Skeletal muscle tissue (tissue), 3 donors: ENCODE measurements at regions not wholly inside any gene's neighbourhood (a gene's known extent, or its start where the extent isn't known, plus 50 kb on each side); places are given as distances from the start of the nearest gene placed in this dataset.

ENCODE experiments used
- H3K27ac ChIP-seq: one replicate; pipeline ENCODE4 v1.7.0; 2013; ENCODE audit warnings: mild to moderate bottlenecking, low read depth, low read length, inconsistent platforms
- H3K27me3 ChIP-seq, 3 donors: one replicate each; pipeline ENCODE4 v1.7.0; 2013; ENCODE audit warnings: low read length in 3 of 3; ENCODE audit not compliant: control insufficient read depth in 3 of 3, insufficient read depth in 3 of 3
- H3K36me3 ChIP-seq, 3 donors: one replicate each; pipeline ENCODE4 v1.7.0; 2013; ENCODE audit warnings: low read length in 3 of 3; ENCODE audit not compliant: control insufficient read depth in 3 of 3, insufficient read depth in 3 of 3
- H3K4me1 ChIP-seq, 3 donors: one replicate each; pipeline ENCODE4 v1.7.0; 2013; ENCODE audit warnings: low read length in 3 of 3, mild to moderate bottlenecking in 3 of 3; ENCODE audit not compliant: control insufficient read depth in 3 of 3, insufficient read depth in 3 of 3
- H3K4me3 ChIP-seq, 3 donors: one replicate each; pipeline ENCODE4 v1.7.0; 2013; ENCODE audit warnings: low read length in 3 of 3
- H3K9ac ChIP-seq, 3 donors: one replicate each; pipeline ENCODE4 v1.7.0; 2013; ENCODE audit warnings: low read length in 3 of 3, mild to moderate bottlenecking in 3 of 3, moderate library complexity in 2 of 3, low read depth in 1 of 3
- H3K9me3 ChIP-seq, 3 donors: one replicate each; pipeline ENCODE4 v1.7.0; 2013; ENCODE audit warnings: low read length in 3 of 3; ENCODE audit not compliant: control insufficient read depth in 3 of 3
- donor health status: Osteomylitis.

GRCh38 chr16:35752773-35753558 is 2293.6 kb downstream of the TP53TG3F start:
- no peaks in the 10 kb centered on the region for H3K4me1 ChIP-seq

DNA sequence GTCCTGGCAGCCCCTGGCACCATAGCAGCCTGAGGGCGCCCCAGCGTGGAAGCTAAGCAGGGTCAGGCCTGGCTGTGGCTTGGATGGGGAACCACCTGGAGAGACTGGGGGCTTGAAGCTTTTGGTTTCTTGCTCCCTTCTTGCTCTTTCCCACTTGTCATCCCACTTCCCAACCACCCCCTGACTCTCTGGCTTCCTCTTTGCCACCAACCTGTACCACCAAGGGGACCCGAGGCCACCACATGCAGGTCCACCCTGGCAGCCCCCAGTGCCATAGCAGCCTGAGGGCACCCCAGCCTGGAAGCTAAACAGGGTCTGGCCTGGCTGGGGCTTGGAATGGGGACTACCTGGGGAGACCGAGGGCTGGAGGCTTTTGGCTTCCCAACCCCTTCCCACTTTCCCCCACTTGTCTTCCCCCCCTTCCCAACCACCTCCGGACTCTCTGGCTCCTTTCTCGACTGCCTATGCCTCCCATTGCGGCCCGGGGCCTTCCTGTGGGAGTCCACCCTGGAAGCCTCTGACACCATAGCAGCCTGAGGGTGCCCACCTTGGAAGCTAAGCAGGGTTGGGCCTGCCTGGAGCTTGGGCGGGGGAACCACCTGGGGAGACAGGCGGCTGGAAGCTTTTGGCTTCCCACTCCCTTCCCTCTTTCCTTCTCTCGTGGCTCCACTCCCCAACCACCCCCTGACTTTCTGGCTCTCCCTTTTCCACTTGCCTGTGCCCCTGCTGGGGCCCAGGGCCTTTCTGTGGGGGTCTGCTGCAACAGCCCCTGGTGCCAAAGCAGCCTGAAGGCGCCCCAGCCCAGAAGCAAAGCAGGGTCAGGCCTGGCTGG is 2294.4 kb downstream of the TP53TG3F start:
- no peaks in the 10 kb centered on the region for H3K36me3 ChIP-seq
- H3K27ac ChIP-seq, result no peak overlapping the region
- H3K4me3 ChIP-seq, result no peak overlapping the region
- H3K9me3 ChIP-seq, result no peaks in the 10 kb centered on the region
- H3K4me1 ChIP-seq, result no peaks in the 10 kb centered on the region
- no peaks in the 10 kb centered on the region for H3K27me3 ChIP-seq
- H3K9ac ChIP-seq, result no peak overlapping the region

More at GRCh38 chr16:35752773-35753558, 2293.6 kb downstream of the TP53TG3F start:
- H3K27me3 ChIP-seq, result no peaks in the 10 kb centered on the region
- H3K9me3 ChIP-seq, result no peaks in the 10 kb centered on the region
- no peak overlapping the region for H3K27ac ChIP-seq
- H3K36me3 ChIP-seq, result no peaks in the 10 kb centered on the region
- no peak overlapping the region for H3K9ac ChIP-seq
- no peak overlapping the region for H3K4me3 ChIP-seq

DNA sequence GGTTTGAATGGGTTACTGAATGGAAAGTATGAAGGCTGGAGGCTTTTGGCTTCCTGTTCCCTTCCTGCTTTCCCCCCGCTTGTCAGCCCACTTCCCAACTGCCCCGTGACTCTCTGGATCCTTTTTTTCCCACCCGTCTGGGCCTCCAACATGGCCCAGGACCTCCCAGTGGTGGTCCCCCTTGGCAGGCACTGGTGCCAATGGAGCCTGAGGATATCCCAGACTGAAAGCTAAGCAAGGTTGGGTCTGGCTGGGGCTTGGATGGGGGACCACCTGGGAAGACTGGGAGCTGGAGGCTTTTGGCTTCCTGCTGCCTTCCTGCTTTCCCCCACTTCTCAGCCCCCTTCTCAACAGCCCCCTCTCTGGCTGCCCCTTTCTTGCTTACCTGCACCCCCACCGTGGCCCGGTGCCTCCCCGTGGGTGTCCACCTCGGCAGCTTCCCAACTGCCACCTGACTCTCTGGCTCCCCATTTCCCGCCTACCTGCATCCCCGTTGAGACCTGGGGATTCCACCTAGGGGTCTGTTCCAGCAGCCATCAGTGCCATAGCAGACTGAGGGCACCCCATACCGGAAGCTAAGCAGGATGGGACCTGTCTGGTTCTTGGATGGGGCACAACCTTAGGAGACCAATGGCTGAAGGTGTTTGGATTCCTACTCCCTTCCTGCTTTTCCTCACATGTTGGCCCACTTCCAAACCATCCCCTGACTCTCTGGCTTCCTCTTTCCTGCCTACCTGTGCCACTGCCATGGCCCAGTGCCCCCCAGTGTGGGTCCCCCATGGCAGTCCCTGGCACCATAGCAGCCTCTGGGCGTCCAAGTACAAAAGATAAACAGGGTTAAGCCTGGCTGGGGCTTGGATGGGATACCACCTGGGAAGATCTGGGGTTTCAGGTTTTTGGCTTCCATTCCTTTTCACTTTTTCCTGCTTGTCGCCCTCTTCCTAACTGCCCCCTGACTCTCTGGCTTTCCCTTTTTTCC is 2295.3 kb downstream of the TP53TG3F start:
- H3K4me3 ChIP-seq, result no peak overlapping the region
- no peaks in the 10 kb centered on the region for H3K36me3 ChIP-seq
- H3K9ac ChIP-seq, result no peak overlapping the region
- no peaks in the 10 kb centered on the region for H3K9me3 ChIP-seq
- no peak overlapping the region for H3K27ac ChIP-seq
- H3K27me3 ChIP-seq, result no peaks in the 10 kb centered on the region
- no peaks in the 10 kb centered on the region for H3K4me1 ChIP-seq

DNA sequence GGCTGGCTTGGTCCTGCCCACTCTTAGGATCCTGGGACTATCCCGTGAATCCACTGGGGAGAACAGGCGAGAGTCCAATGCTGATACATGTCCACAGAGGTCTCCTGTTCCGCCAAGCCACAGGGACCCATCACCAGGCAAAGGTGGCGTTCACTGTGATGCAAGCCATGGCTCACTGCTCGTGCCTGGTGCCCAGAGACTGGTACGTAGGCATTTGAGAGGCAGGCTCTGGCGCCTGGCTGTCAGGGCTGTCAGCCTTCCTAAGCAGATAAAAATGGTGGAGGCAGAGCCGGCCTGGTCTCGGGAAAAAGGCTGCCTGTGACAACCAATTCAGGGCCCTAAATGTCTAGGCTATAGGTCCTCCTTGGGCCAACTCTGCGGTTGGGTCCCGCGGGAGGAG is 2329.0 kb downstream of the TP53TG3F start:
- Histone ChIP-seq H3K9ac (no peak overlapping the region), H3K27me3 (no peaks in the 10 kb centered on the region), H3K9me3 (peaks cover 7 to 21% (median 11%) of the 10 kb centered on the region in 3 donors), H3K4me3 (no peak overlapping the region), H3K36me3 (no peaks in the 10 kb centered on the region), H3K4me1 (no peaks in the 10 kb centered on the region), H3K27ac (no peak overlapping the region)

DNA sequence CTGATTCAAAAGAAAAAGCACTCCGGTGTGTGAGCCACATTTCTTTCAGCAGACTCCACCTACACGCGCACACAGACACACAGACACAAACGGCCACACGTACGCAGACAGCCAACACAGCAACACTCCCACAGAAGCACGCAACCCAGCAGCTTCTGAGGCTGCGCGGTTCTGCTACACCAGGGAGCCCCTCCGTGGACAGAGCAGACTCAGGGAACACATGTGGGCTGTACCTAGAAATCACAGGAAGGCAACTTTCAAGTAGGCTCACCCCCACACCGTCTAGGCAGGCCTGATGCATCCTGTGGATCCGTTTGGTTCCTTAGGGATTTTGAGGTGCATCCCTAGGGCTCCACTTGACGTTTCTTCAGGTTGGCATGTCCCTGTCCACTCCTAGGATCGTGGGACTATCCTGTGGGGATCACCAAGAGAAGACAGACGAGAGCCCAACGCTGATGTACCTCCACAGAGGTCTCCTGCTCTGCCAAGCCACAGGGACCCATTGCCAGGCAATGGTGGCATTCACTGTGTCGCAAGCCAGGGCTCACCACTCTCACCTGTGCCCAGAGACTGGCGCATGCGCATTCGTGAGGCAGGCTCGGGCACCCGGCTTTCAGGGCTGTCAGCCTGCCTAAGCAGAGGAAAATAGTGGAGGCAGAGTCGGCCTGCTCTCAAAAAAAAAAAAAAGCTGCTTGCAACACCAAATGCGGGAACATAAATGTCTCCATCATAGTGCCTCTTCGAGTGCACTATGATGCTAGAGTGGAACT is 2333.3 kb downstream of the TP53TG3F start:
- H3K9ac ChIP-seq, result no peak overlapping the region
- H3K4me1 ChIP-seq, result no peaks in the 10 kb centered on the region
- H3K27ac ChIP-seq, result no peak overlapping the region
- H3K9me3 ChIP-seq, result peaks cover 4 to 8% (median 5%) of the 10 kb centered on the region in 3 donors
- H3K27me3 ChIP-seq, result peaks cover 0 to 4% (median 0%) of the 10 kb centered on the region in 3 donors
- H3K36me3 ChIP-seq, result no peaks in the 10 kb centered on the region
- no peak overlapping the region for H3K4me3 ChIP-seq

DNA sequence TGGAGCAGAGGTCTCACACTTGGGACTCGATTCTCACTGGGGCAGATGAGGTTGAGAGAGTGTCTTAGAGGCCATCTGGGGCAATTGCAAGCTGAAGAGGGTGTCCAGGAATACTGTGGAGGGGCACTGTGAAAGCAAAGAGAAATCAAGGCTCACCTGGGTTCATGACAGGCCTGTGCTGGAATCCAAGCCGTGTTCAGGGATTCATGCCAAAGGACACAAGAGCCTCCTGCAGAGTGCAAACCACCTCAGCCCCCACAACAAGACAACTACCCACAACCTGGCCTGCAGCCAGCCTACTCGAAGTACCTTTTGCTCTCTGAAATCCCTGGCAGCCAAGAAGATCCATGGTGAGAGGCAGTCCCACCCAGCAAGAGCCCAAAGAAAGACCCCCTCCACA is 2334.2 kb downstream of the TP53TG3F start:
- no peaks in the 10 kb centered on the region for H3K4me1 ChIP-seq
- H3K9me3 ChIP-seq, result peaks cover 2 to 4% (median 3%) of the 10 kb centered on the region in 3 donors
- no peak overlapping the region for H3K27ac ChIP-seq
- no peaks in the 10 kb centered on the region for H3K36me3 ChIP-seq
- no peak overlapping the region for H3K4me3 ChIP-seq
- H3K9ac ChIP-seq, result no peak overlapping the region
- H3K27me3 ChIP-seq, result peaks cover 0 to 4% (median 0%) of the 10 kb centered on the region in 3 donors

DNA sequence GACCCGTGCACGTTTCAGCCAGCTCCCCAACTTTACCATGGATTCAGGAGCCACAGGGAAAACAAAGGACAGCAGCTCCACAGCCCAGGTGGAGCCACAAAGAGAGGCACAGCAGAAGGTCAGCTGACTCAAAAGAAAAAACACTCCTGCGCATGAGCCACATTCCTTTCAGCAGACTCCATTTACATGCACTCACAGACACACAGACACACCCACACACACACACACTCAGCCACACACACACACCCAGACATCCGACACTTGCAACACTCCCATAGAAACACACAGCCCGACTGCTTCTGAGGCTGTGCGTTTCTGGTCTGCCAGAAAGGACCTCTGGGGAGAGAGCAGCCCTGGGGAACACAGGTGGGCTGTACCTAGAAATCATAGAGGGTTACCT is 2335.5 kb downstream of the TP53TG3F start:
- H3K4me3 ChIP-seq, result no peak overlapping the region
- H3K9me3 ChIP-seq, result peaks cover 2 to 4% (median 3%) of the 10 kb centered on the region in 3 donors
- no peaks in the 10 kb centered on the region for H3K36me3 ChIP-seq
- peaks cover 0 to 4% (median 0%) of the 10 kb centered on the region in 3 donors for H3K27me3 ChIP-seq
- H3K9ac ChIP-seq, result no peak overlapping the region
- H3K4me1 ChIP-seq, result no peaks in the 10 kb centered on the region
- no peak overlapping the region for H3K27ac ChIP-seq

- H3K4me3 ChIP-seq, result no peak overlapping the region
Observed at GRCh38 chr16:35795361-35796029, 2336.1 kb downstream of the TP53TG3F start.

More at GRCh38 chr16:35795361-35796029, 2336.1 kb downstream of the TP53TG3F start:
- H3K36me3 ChIP-seq, result no peaks in the 10 kb centered on the region
- peaks cover 0 to 4% (median 0%) of the 10 kb centered on the region in 3 donors for H3K27me3 ChIP-seq
- no peak overlapping the region for H3K9ac ChIP-seq
- peaks cover 2 to 3% (median 2%) of the 10 kb centered on the region in 3 donors for H3K9me3 ChIP-seq
- H3K4me1 ChIP-seq, result no peaks in the 10 kb centered on the region
- H3K27ac ChIP-seq, result no peak overlapping the region
